ENCODE measurements at regions not wholly inside any gene's neighbourhood (a gene's known extent, or its start where the extent isn't known, plus 50 kb on each side); places are given as distances from the start of the nearest gene placed in this dataset.

- no peak overlapping the region for H3K18ac ChIP-seq (ENCODE audit: insufficient read length, low read depth, low read length)
- H3K4me3 Mint-ChIP-seq, result no peak overlapping the region
- H3K27me3 ChIP-seq (ENCODE audit: insufficient read depth, low read length), result no peaks in the 10 kb centered on the region
- H3K9ac ChIP-seq (ENCODE audit: extremely low read depth, insufficient read length, low read length), result no peak overlapping the region
- no peak overlapping the region for H2BK12ac ChIP-seq (ENCODE audit: insufficient read length, low read depth, low read length)
- no peaks in the 10 kb centered on the region for H3K79me1 ChIP-seq (ENCODE audit: insufficient read depth, low read depth, low read length, poor library complexity, severe bottlenecking)
- no peak overlapping the region for H2BK20ac ChIP-seq (ENCODE audit: low read depth, low read length, poor library complexity, severe bottlenecking)
- H3K56ac ChIP-seq (ENCODE audit: insufficient read length, low read depth, low read length), result no peak overlapping the region
- no peak overlapping the region for H2BK120ac ChIP-seq (ENCODE audit: low read depth, low read length, poor library complexity, severe bottlenecking)
- no peak overlapping the region for H3T11ph ChIP-seq (ENCODE audit: low read length)
- WGBS (ENCODE audit: extremely low coverage, insufficient read length, low lambda C conversion rate), result no CpG with 5 or more reads among the region's 1 CpG
- H4K8ac ChIP-seq (replicated peaks; ENCODE audit: insufficient read length, low read depth, low read length), result no peak overlapping the region
- no peak overlapping the region for H3K23ac ChIP-seq (ENCODE audit: insufficient read length, low read depth, low read length)
- H3K36me3 Mint-ChIP-seq (ENCODE audit: insufficient read depth in 1 of 3, low read depth in 3 of 3), result no peaks in the 10 kb centered on the region
- H3K27ac ChIP-seq (ENCODE audit: insufficient read length, low read depth, low read length), result no peak overlapping the region
- no peak overlapping the region for H3K14ac ChIP-seq (ENCODE audit: insufficient read depth, low read length)
- TF ChIP-seq CTCF (conservative IDR thresholded peaks at IDR 0.05), result no peak
- no peaks in the 10 kb centered on the region; the same call in 1 of the 2 replicates for H3K27me3 Mint-ChIP-seq (ENCODE audit: low read depth)
- no peaks in the 10 kb centered on the region for H4K20me1 ChIP-seq (ENCODE audit: control insufficient read depth, insufficient read depth, insufficient read length)
- DNase-seq, result no peak
- H3K27ac Mint-ChIP-seq, result no peak overlapping the region
- H2AK5ac ChIP-seq (ENCODE audit: insufficient read length, low read length), result no peak overlapping the region
- H3K9me3 Mint-ChIP-seq, result no peaks in the 10 kb centered on the region; a peak in 1 of 5 replicates
- no peak overlapping the region for H2BK5ac ChIP-seq (ENCODE audit: insufficient read length, low read length)
- H3K4me1 Mint-ChIP-seq, result peaks cover 9 to 10% of the 10 kb centered on the region in 2 experiments
- H3K9me3 ChIP-seq (ENCODE audit: control insufficient read depth, low read depth, low read length), result no peaks in the 10 kb centered on the region
- H3K4me1 ChIP-seq (ENCODE audit: insufficient read depth, low read length), result no peaks in the 10 kb centered on the region
- H3K23me2 ChIP-seq (ENCODE audit: insufficient read length, low read depth, low read length, poor library complexity, severe bottlenecking), result no peaks in the 10 kb centered on the region
- H4K91ac ChIP-seq (ENCODE audit: insufficient read length, low read depth, low read length), result no peak overlapping the region
- H3K79me2 ChIP-seq (ENCODE audit: insufficient read depth, low read length), result no peaks in the 10 kb centered on the region
- no peak overlapping the region for H4K5ac ChIP-seq (ENCODE audit: insufficient read length, low read depth, low read length)
- no peak overlapping the region for H3K4ac ChIP-seq (ENCODE audit: low read depth, low read length)
- no peak overlapping the region for H3K4me2 ChIP-seq (ENCODE audit: insufficient read depth, insufficient read length, low read length)
- H2BK15ac ChIP-seq (ENCODE audit: low read depth, low read length), result no peak overlapping the region
- no peak overlapping the region for H2AFZ ChIP-seq (ENCODE audit: low read length)
These were observed 159.5 kb upstream of the STARD13 start for GRCh38 chr13:33445024-33445423.
